ENCODE measurements at regions not wholly inside any gene's neighbourhood (a gene's known extent, or its start where the extent isn't known, plus 50 kb on each side); places are given as distances from the start of the nearest gene placed in this dataset.

- ATAC-seq = no peak
- TF ChIP-seq, protein P1, sequence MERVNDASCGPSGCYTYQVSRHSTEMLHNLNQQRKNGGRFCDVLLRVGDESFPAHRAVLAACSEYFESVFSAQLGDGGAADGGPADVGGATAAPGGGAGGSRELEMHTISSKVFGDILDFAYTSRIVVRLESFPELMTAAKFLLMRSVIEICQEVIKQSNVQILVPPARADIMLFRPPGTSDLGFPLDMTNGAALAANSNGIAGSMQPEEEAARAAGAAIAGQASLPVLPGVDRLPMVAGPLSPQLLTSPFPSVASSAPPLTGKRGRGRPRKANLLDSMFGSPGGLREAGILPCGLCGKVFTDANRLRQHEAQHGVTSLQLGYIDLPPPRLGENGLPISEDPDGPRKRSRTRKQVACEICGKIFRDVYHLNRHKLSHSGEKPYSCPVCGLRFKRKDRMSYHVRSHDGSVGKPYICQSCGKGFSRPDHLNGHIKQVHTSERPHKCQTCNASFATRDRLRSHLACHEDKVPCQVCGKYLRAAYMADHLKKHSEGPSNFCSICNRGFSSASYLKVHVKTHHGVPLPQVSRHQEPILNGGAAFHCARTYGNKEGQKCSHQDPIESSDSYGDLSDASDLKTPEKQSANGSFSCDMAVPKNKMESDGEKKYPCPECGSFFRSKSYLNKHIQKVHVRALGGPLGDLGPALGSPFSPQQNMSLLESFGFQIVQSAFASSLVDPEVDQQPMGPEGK (CRISPR knock-in tag; IDR thresholded peaks at IDR 0.05; ENCODE audit: borderline replicate concordance) = no peak
Observed at GRCh38 chr10:14382531-14382930, 51.8 kb upstream of the FRMD4A start.

GRCh38 chr10:14382022-14382421 lies 51.3 kb upstream of the FRMD4A start:
- TF ChIP-seq TCF4 (CRISPR knock-in tag; IDR thresholded peaks at IDR 0.05; ENCODE audit: borderline replicate concordance) = no peak
- TF ChIP-seq CSDC2 (CRISPR knock-in tag; IDR thresholded peaks at IDR 0.05) = no peak
- ATAC-seq = no peak

DNA sequence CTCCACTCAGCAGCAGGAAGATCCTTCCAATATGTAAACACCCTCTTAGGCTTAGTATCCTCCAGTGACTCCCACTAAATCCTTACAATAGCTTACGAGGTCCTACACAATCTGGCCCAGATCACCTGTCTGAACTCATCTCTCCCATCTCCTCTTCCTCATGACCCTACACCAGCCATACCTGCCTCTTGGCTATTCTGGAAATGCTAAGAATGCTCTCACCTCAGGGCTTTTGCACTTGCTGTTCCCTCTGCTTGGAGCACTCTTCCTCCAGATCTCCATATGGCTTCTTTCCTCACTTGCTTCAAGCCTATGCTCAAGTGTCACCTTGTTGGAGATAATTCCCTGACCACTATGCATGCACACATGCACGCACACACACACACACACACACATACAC lies 50.8 kb upstream of the FRMD4A start:
- TF ChIP-seq, protein P2, sequence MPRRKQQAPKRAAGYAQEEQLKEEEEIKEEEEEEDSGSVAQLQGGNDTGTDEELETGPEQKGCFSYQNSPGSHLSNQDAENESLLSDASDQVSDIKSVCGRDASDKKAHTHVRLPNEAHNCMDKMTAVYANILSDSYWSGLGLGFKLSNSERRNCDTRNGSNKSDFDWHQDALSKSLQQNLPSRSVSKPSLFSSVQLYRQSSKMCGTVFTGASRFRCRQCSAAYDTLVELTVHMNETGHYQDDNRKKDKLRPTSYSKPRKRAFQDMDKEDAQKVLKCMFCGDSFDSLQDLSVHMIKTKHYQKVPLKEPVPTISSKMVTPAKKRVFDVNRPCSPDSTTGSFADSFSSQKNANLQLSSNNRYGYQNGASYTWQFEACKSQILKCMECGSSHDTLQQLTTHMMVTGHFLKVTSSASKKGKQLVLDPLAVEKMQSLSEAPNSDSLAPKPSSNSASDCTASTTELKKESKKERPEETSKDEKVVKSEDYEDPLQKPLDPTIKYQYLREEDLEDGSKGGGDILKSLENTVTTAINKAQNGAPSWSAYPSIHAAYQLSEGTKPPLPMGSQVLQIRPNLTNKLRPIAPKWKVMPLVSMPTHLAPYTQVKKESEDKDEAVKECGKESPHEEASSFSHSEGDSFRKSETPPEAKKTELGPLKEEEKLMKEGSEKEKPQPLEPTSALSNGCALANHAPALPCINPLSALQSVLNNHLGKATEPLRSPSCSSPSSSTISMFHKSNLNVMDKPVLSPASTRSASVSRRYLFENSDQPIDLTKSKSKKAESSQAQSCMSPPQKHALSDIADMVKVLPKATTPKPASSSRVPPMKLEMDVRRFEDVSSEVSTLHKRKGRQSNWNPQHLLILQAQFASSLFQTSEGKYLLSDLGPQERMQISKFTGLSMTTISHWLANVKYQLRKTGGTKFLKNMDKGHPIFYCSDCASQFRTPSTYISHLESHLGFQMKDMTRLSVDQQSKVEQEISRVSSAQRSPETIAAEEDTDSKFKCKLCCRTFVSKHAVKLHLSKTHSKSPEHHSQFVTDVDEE (CRISPR knock-in tag; IDR thresholded peaks at IDR 0.05) = no peak
- TF ChIP-seq ZNF8 (CRISPR knock-in tag; IDR thresholded peaks at IDR 0.05) (no peak), SNAI2 (CRISPR knock-in tag; IDR thresholded peaks at IDR 0.05) (no peak), ESRRG (CRISPR knock-in tag; IDR thresholded peaks at IDR 0.05) (no peak), PPARA (CRISPR knock-in tag; IDR thresholded peaks at IDR 0.05; ENCODE audit: borderline replicate concordance) (no peak), BACH2 (CRISPR knock-in tag; IDR thresholded peaks at IDR 0.05; ENCODE audit: borderline replicate concordance) (no peak), ISL1 (CRISPR knock-in tag; IDR thresholded peaks at IDR 0.05) (no peak), TCF4 (CRISPR knock-in tag; IDR thresholded peaks at IDR 0.05; ENCODE audit: borderline replicate concordance) (no peak), GLIS3 (CRISPR knock-in tag; IDR thresholded peaks at IDR 0.05) (no peak), OSR1 (CRISPR knock-in tag; IDR thresholded peaks at IDR 0.05) (no peak), ZFP30 (CRISPR knock-in tag; IDR thresholded peaks at IDR 0.05) (no peak)
- TF ChIP-seq, protein P1 (CRISPR knock-in tag; IDR thresholded peaks at IDR 0.05; ENCODE audit: borderline replicate concordance) = no peak
- no peak for ATAC-seq

- TF ChIP-seq CSDC2 (CRISPR knock-in tag; IDR thresholded peaks at IDR 0.05) (no peak), TOX (CRISPR knock-in tag; IDR thresholded peaks at IDR 0.05; ENCODE audit: borderline replicate concordance) (no peak), ARNTL (CRISPR knock-in tag; IDR thresholded peaks at IDR 0.05; ENCODE audit: borderline replicate concordance, low read depth) (no peak), RARB (CRISPR knock-in tag; IDR thresholded peaks at IDR 0.05) (no peak), ZNF70 (CRISPR knock-in tag; IDR thresholded peaks at IDR 0.05) (no peak), ZNF8 (CRISPR knock-in tag; IDR thresholded peaks at IDR 0.05) (no peak), ESRRG (CRISPR knock-in tag; IDR thresholded peaks at IDR 0.05) (no peak)
- TF ChIP-seq, protein P2 (CRISPR knock-in tag; IDR thresholded peaks at IDR 0.05) = no peak
- TF ChIP-seq, protein P3, sequence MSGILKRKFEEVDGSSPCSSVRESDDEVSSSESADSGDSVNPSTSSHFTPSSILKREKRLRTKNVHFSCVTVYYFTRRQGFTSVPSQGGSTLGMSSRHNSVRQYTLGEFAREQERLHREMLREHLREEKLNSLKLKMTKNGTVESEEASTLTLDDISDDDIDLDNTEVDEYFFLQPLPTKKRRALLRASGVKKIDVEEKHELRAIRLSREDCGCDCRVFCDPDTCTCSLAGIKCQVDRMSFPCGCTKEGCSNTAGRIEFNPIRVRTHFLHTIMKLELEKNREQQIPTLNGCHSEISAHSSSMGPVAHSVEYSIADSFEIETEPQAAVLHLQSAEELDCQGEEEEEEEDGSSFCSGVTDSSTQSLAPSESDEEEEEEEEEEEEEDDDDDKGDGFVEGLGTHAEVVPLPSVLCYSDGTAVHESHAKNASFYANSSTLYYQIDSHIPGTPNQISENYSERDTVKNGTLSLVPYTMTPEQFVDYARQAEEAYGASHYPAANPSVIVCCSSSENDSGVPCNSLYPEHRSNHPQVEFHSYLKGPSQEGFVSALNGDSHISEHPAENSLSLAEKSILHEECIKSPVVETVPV (CRISPR knock-in tag; IDR thresholded peaks at IDR 0.05) = no peak
- no peak for ATAC-seq
Observed at GRCh38 chr10:14380746-14381145, 50.0 kb upstream of the FRMD4A start.

Data from SK-N-SH treated with all-trans-retinoic acid at 6 μM for 48 hours (cell line).